ENCODE measurements at regions not wholly inside any gene's neighbourhood (a gene's known extent, or its start where the extent isn't known, plus 50 kb on each side); places are given as distances from the start of the nearest gene placed in this dataset.

GRCh38 chr6:22027040-22027725, 269.7 kb downstream of the PRL start:
- Mint-ChIP-seq H3K36me3 (ENCODE audit: insufficient read depth) (no peaks in the 10 kb centered on the region), H3K4me3 (no peak overlapping the region), H3K27me3 (no peaks in the 10 kb centered on the region), H3K9me3 (peaks cover 7 to 8% of the 10 kb centered on the region in 2 donors), H3K27ac (no peak overlapping the region), H3K4me1 (ENCODE audit: low read depth in 2 of 2) (no peaks in the 10 kb centered on the region)
- no peak for DNase-seq
- ATAC-seq (replicated peaks), result no peak

DNA sequence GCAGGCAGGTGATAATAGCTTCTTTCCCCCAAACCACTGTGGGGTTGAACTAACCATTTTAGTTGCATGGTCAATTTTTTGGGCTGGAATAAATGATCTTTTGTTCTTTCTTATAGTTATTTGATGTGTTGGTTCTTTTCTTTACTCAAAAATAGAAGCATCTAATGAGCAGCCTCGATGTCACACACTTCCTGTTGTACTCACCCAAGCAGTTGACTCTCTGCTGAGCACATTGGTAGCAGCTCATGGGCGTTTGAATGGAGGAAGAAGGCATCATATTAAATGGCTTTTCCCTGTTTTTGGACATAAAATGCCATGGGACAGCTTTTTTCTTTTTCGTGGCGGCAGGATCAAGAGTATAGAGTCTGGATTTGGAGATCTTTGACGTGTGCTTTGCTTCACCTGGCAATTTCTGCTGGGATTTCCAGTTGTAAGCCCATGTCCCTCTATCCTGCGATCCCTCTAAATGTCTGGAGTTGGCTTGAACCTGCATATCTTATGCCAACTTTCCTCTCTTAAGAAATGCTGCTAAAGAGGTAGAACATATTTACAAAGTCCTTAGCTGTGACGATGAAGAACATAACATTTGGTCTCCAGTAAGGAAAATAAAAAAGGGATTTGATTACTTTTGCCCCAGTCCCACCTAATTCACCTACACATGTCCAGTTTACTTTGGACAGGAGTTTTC, 268.3 kb downstream of the PRL start:
- H3K4me3 Mint-ChIP-seq, result no peak overlapping the region
- H3K36me3 Mint-ChIP-seq (ENCODE audit: insufficient read depth), result no peaks in the 10 kb centered on the region
- ATAC-seq (replicated peaks) (no peak), DNase-seq (no peak)
- H3K27ac Mint-ChIP-seq, result no peak overlapping the region
- H3K27me3 Mint-ChIP-seq, result no peaks in the 10 kb centered on the region
- H3K9me3 Mint-ChIP-seq, result peaks cover 0 to 2% of the 10 kb centered on the region in 2 donors
- H3K4me1 Mint-ChIP-seq (ENCODE audit: low read depth in 2 of 2), result no peaks in the 10 kb centered on the region

- no peaks in the 10 kb centered on the region for H3K36me3 Mint-ChIP-seq (ENCODE audit: insufficient read depth)
- H3K27me3 Mint-ChIP-seq, result no peaks in the 10 kb centered on the region
- ATAC-seq (replicated peaks), result no peak
- H3K4me3 Mint-ChIP-seq, result no peak overlapping the region
- H3K27ac Mint-ChIP-seq, result no peak overlapping the region
- DNase-seq, result no peak
- H3K9me3 Mint-ChIP-seq, result peaks cover 0 to 2% of the 10 kb centered on the region in 2 donors
- no peaks in the 10 kb centered on the region for H3K4me1 Mint-ChIP-seq (ENCODE audit: low read depth in 2 of 2)
Observed at GRCh38 chr6:22029171-22029570, 267.7 kb downstream of the PRL start.

GRCh38 chr6:22030730-22031619, 265.9 kb downstream of the PRL start:
- no peaks in the 10 kb centered on the region for H3K36me3 Mint-ChIP-seq (ENCODE audit: insufficient read depth)
- no peaks in the 10 kb centered on the region for H3K27me3 Mint-ChIP-seq
- DNase-seq (no peak), ATAC-seq (replicated peaks) (no peak)
- no peak overlapping the region for H3K27ac Mint-ChIP-seq
- H3K4me1 Mint-ChIP-seq (ENCODE audit: low read depth in 2 of 2), result no peaks in the 10 kb centered on the region
- peaks cover 0 to 2% of the 10 kb centered on the region in 2 donors for H3K9me3 Mint-ChIP-seq
- H3K4me3 Mint-ChIP-seq, result no peak overlapping the region

DNA sequence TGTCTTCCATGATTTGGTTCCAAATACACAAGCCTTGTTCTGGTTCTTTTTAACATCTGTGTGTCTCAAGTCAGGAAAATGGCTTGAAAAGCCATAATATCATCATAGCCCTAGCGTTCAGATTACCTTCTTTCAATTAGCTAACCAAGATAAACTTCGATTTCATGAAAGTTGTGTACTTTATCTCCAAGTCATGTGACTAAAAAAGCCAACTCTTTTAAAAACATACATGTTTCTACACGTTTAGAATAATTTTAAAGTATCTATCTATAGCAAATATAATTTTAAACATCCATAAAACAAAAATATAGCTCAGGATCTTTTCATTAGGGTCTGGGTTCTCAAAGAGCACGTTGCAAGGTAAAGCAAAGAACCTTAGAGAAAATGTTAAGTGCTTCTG, 261.1 kb downstream of the PRL start:
- Mint-ChIP-seq H3K9me3 (peaks cover 3 to 21% of the 10 kb centered on the region in 2 donors), H3K36me3 (ENCODE audit: insufficient read depth) (no peaks in the 10 kb centered on the region), H3K4me3 (no peak overlapping the region), H3K4me1 (ENCODE audit: low read depth in 2 of 2) (no peaks in the 10 kb centered on the region), H3K27me3 (no peaks in the 10 kb centered on the region), H3K27ac (no peak overlapping the region)
- no peak for ATAC-seq (replicated peaks)
- DNase-seq, result no peak

DNA sequence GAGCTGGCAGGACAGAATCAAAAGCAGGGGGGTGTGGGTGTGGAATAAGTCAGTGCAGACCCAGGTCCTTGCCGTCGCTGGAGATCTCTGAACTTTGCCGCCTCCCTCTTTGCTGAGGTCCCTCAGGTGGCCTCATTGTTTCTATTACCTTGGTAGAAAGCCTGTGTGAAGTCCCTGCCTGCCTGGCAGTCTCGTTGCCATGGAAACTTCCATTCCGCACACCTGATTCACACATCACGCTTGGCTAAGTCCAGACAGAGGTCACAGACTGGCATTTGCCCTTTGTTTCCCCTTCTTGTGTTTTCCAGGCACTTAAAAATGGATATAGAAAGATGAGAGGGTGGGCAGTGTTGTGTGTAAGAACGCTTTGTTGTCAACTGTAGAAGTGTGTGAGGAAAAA, 260.6 kb downstream of the PRL start:
- Mint-ChIP-seq H3K27ac (no peak overlapping the region), H3K27me3 (no peaks in the 10 kb centered on the region), H3K9me3 (peaks cover 3 to 21% of the 10 kb centered on the region in 2 donors), H3K36me3 (ENCODE audit: insufficient read depth) (no peaks in the 10 kb centered on the region), H3K4me1 (ENCODE audit: low read depth in 2 of 2) (no peaks in the 10 kb centered on the region), H3K4me3 (no peak overlapping the region)
- DNase-seq (no peak), ATAC-seq (replicated peaks) (no peak)

DNA sequence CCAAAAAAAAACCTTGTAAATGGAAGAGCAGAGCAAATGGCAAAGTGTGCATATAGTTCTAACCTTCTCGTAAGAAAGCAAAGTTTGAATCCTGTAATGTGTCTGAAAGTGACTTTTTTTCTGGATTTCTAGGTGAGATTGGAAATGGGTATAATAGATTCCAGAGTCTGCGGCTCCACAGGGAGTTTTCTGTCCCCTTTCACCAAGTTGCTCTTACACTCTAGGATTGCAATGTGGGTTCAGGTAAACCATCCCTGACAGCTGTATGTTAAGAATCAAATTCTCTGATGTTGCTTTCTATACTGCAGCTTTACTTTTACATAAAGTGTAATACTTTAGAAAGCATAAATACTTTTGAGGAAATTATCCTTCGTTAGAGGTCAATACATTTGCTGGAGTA, 260.1 kb downstream of the PRL start:
- H3K9me3 Mint-ChIP-seq, result peaks cover 3 to 21% of the 10 kb centered on the region in 2 donors
- no peak overlapping the region for H3K27ac Mint-ChIP-seq
- no peak overlapping the region for H3K4me3 Mint-ChIP-seq
- H3K36me3 Mint-ChIP-seq (ENCODE audit: insufficient read depth), result no peaks in the 10 kb centered on the region
- no peaks in the 10 kb centered on the region for H3K27me3 Mint-ChIP-seq
- H3K4me1 Mint-ChIP-seq (ENCODE audit: low read depth in 2 of 2), result no peaks in the 10 kb centered on the region
- no peak for DNase-seq
- no peak for ATAC-seq (replicated peaks)

DNA sequence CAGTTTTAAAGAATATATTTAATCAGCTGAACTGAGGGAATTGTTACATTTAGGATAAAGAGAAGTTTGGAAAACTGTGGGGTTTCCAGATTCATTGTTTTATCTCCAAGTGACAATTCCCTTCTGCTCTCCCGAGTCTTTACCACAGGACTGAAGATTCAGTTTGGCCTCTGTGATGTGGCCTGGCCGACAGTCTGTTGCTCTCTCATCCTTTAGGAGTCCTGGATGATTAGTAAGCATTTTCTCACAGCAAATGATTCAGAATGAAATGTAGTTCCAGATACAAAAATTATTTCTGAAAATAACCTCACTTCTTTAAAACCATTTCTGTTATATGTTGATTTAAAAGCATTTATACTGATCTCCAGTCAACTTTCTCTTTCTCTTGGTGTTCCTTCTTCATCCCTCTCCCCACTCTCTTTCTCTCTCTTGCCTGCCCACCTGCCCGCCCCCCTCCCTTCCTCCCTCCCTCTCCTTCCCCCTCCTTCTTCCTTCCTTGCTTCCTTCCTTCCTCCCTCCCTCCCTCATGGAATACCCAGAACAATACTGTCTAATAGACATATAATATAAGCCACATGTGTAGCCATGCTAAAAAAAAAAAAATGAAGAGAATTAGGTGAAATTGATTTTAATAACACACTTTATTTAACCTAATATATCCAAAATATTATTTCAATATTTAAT, 254.9 kb downstream of the PRL start:
- ATAC-seq (replicated peaks), result no peak
- Mint-ChIP-seq H3K4me3 (no peak overlapping the region), H3K27me3 (no peaks in the 10 kb centered on the region), H3K4me1 (ENCODE audit: low read depth in 2 of 2) (no peaks in the 10 kb centered on the region), H3K36me3 (ENCODE audit: insufficient read depth) (no peaks in the 10 kb centered on the region), H3K27ac (no peak overlapping the region), H3K9me3 (peaks cover 5 to 21% of the 10 kb centered on the region in 2 donors)
- DNase-seq, result no peak

GRCh38 chr6:22042706-22043105, 254.1 kb downstream of the PRL start:
- H3K36me3 Mint-ChIP-seq (ENCODE audit: insufficient read depth), result no peaks in the 10 kb centered on the region
- peaks cover 2 to 21% of the 10 kb centered on the region in 2 donors for H3K9me3 Mint-ChIP-seq
- no peaks in the 10 kb centered on the region for H3K4me1 Mint-ChIP-seq (ENCODE audit: low read depth in 2 of 2)
- ATAC-seq (replicated peaks) (no peak), DNase-seq (no peak)
- no peak overlapping the region for H3K4me3 Mint-ChIP-seq
- no peaks in the 10 kb centered on the region for H3K27me3 Mint-ChIP-seq
- no peak overlapping the region for H3K27ac Mint-ChIP-seq

GRCh38 chr6:22043284-22043962, 253.4 kb downstream of the PRL start:
- ATAC-seq (replicated peaks) (no peak), DNase-seq (no peak)
- H3K4me1 Mint-ChIP-seq (ENCODE audit: low read depth in 2 of 2), result no peaks in the 10 kb centered on the region
- no peaks in the 10 kb centered on the region for H3K36me3 Mint-ChIP-seq (ENCODE audit: insufficient read depth)
- H3K9me3 Mint-ChIP-seq, result peaks cover 3 to 18% of the 10 kb centered on the region in 2 donors
- H3K27me3 Mint-ChIP-seq, result no peaks in the 10 kb centered on the region
- no peak overlapping the region for H3K27ac Mint-ChIP-seq
- H3K4me3 Mint-ChIP-seq, result no peak overlapping the region

GRCh38 chr6:22045261-22045912, 251.4 kb downstream of the PRL start:
- H3K9me3 Mint-ChIP-seq, result peaks cover 0 to 5% of the 10 kb centered on the region in 2 donors
- H3K36me3 Mint-ChIP-seq (ENCODE audit: insufficient read depth), result no peaks in the 10 kb centered on the region
- no peak overlapping the region for H3K4me3 Mint-ChIP-seq
- no peak overlapping the region for H3K27ac Mint-ChIP-seq
- DNase-seq, result no peak
- H3K27me3 Mint-ChIP-seq, result no peaks in the 10 kb centered on the region
- no peaks in the 10 kb centered on the region for H3K4me1 Mint-ChIP-seq (ENCODE audit: low read depth in 2 of 2)
- ATAC-seq (replicated peaks), result no peak

DNA sequence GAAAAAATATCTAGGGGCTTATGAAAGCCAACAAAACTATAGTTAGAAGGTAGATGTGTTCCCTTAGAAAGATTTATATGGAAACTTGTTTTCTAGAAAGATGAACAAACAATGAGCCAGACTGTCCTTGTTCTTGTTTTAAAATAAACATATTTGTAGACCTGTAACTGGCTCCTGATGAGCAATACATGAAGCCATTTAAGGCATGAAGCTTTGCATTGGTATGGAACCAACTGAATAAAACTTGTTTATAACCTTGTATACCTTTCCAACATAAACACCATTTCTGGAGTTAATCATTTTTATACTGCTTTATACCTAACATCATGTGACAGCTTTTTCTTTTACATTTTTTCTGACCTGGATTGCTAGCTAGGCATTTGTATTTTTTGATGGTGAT, 247.8 kb downstream of the PRL start:
- Mint-ChIP-seq H3K27ac (no peak overlapping the region), H3K4me1 (ENCODE audit: low read depth in 2 of 2) (no peaks in the 10 kb centered on the region), H3K4me3 (no peak overlapping the region), H3K9me3 (peaks cover 0 to 6% of the 10 kb centered on the region in 2 donors), H3K36me3 (ENCODE audit: insufficient read depth) (no peaks in the 10 kb centered on the region), H3K27me3 (no peaks in the 10 kb centered on the region)
- DNase-seq, result no peak
- no peak for ATAC-seq (replicated peaks)
